H1 (cell line): ENCODE measurements at regions not wholly inside any gene's neighbourhood (a gene's known extent, or its start where the extent isn't known, plus 50 kb on each side); places are given as distances from the start of the nearest gene placed in this dataset.

ENCODE experiments used
- CTCF ChIA-PET: fragments of 300-600 bp; sonication (Branson Sonifier 250); formaldehyde crosslinking; loops from one replicate; lab custom pipeline; 2021; ENCODE audit not compliant: partially characterized antibody; lab: Charles Lee
- POLR2A ChIA-PET: fragments of 300-600 bp; sonication (Branson Sonifier 250); formaldehyde crosslinking; loops from one replicate; lab custom pipeline; 2021; ENCODE audit warnings: inconsistent platforms; ENCODE audit not compliant: partially characterized antibody; lab: Charles Lee
- DNase-seq, 2 experiments: peaks; one replicate each; pipeline versions ENCODE4 v3.0.0 to v3.0.0-alpha.2; 2010 to 2022; ENCODE audit warnings: low spot score in 2 of 2, low read depth in 1 of 2, mixed read lengths in 1 of 2
- FAIRE-seq: peaks from 2 replicates; lab custom pipeline; 2011; peaks lifted over from hg19 to GRCh38; lab: Jason Lieb, UNC
- H2AFZ ChIP-seq: 2 replicates; pipeline ENCODE4 v1.8.1; 2012; ENCODE audit warnings: low read length, inconsistent platforms
- H2AK5ac ChIP-seq: 2 replicates; pipeline ENCODE4 v1.6.1; 2013; ENCODE audit warnings: low read depth, low read length
- H2BK120ac ChIP-seq: replicated peaks from 2 replicates; pipeline ENCODE3; 2013; ENCODE audit warnings: low read depth, low read length, inconsistent platforms
- H2BK12ac ChIP-seq: 2 replicates; pipeline ENCODE4 v1.6.1; 2013; ENCODE audit warnings: low read depth, low read length
- H2BK15ac ChIP-seq: 2 replicates; pipeline ENCODE4 v1.6.1; 2013; ENCODE audit warnings: low read length
- H2BK20ac ChIP-seq: 2 replicates; pipeline ENCODE4 v1.6.1; 2013; ENCODE audit warnings: low read length
- H2BK5ac ChIP-seq: 2 replicates; pipeline ENCODE4 v1.6.1; 2013; ENCODE audit warnings: low read depth, low read length
- H3K14ac ChIP-seq: 2 replicates; pipeline ENCODE4 v1.6.1; 2013; ENCODE audit warnings: inconsistent platforms; ENCODE audit not compliant: insufficient read length
- H3K18ac ChIP-seq: 2 replicates; pipeline ENCODE4 v1.6.1; 2013; ENCODE audit warnings: low read length; ENCODE audit errors: extremely low read depth
- H3K23ac ChIP-seq: 2 replicates; pipeline ENCODE4 v1.6.1; 2013; ENCODE audit warnings: inconsistent platforms; ENCODE audit not compliant: insufficient read length
- H3K23me2 ChIP-seq: 2 replicates; pipeline ENCODE4 v1.6.1; 2013; ENCODE audit warnings: low read depth, low read length
- H3K27ac ChIP-seq: 2 replicates; pipeline ENCODE4 v1.6.1; 2011; ENCODE audit warnings: low read depth, low read length, inconsistent platforms
- H3K27me3 ChIP-seq, 4 experiments: replicated peaks in 1 of 4; 1 replicate in 1 of 4; 2 replicates in 3 of 4; pipeline versions ENCODE4 v1.6.1 to v1.8.1; 2011 to 2013; ENCODE audit warnings: low read length in 3 of 4, mild to moderate bottlenecking in 3 of 4, inconsistent platforms in 2 of 4, mixed read lengths in 2 of 4, moderate library complexity in 1 of 4; ENCODE audit not compliant: control insufficient read depth in 3 of 4, insufficient read depth in 3 of 4; ENCODE audit errors: extremely low read depth in 1 of 4
- H3K36me3 ChIP-seq, 4 experiments: 2 replicates each; pipeline versions ENCODE4 v1.6.1 to v1.8.1; 2011 to 2013; ENCODE audit warnings: mild to moderate bottlenecking in 4 of 4, low read length in 3 of 4, moderate library complexity in 2 of 4, control low read depth in 1 of 4, inconsistent platforms in 1 of 4; ENCODE audit not compliant: insufficient read depth in 4 of 4, control insufficient read depth in 2 of 4
- H3K4ac ChIP-seq: replicated peaks from 2 replicates; pipeline ENCODE3; 2013; ENCODE audit warnings: low read length, low read depth, mixed read lengths, inconsistent platforms; ENCODE audit not compliant: insufficient read length
- H3K4me1 ChIP-seq, 4 experiments: replicated peaks in 1 of 4; 1 replicate in 1 of 4; 2 replicates in 3 of 4; pipeline versions ENCODE4 v1.6.1 to v1.8.1; 2011 to 2013; ENCODE audit warnings: low read length in 3 of 4, inconsistent platforms in 2 of 4, mixed read lengths in 1 of 4; ENCODE audit not compliant: insufficient read depth in 4 of 4, control insufficient read depth in 3 of 4
- H3K4me2 ChIP-seq, 2 experiments: 2 replicates each; pipeline versions ENCODE4 v1.6.1 to v1.8.1; 2011 to 2013; ENCODE audit warnings: low read depth in 2 of 2, low read length in 2 of 2, control low read depth in 1 of 2, inconsistent platforms in 1 of 2, mild to moderate bottlenecking in 1 of 2; ENCODE audit not compliant: insufficient read depth in 1 of 2
- H3K4me3 ChIP-seq, 4 experiments: fragments of 200-600, 300-600 bp in 1 of 4; sonication (generic), shearing (Covaris generic), sonication (Bioruptor Twin) in 1 of 4; 2 replicates each; pipeline versions ENCODE4 v1.5.1 to v1.8.1; 2011 to 2016; ENCODE audit warnings: low read length in 4 of 4, low read depth in 3 of 4, control low read depth in 2 of 4, inconsistent platforms in 2 of 4, mild to moderate bottlenecking in 2 of 4, mixed read lengths in 1 of 4, moderate library complexity in 1 of 4; ENCODE audit not compliant: insufficient read depth in 2 of 4; ENCODE audit errors: extremely low read depth in 1 of 4
- H3K56ac ChIP-seq: replicated peaks from 2 replicates; pipeline ENCODE3; 2013; ENCODE audit warnings: low read depth, mild to moderate bottlenecking, mixed read lengths, low read length, inconsistent platforms; ENCODE audit not compliant: insufficient read length
- H3K79me1 ChIP-seq: 2 replicates; pipeline ENCODE4 v1.6.1; 2013; ENCODE audit warnings: low read depth, low read length, control low read depth
- H3K79me2 ChIP-seq, 2 experiments: 2 replicates each; pipeline versions ENCODE4 v1.6.1 to v1.8.1; 2012 to 2013; ENCODE audit warnings: low read length in 2 of 2, mild to moderate bottlenecking in 2 of 2, inconsistent platforms in 1 of 2; ENCODE audit not compliant: insufficient read depth in 2 of 2, control insufficient read depth in 1 of 2
- H3K9ac ChIP-seq, 4 experiments: replicated peaks in 1 of 4; 1 replicate in 1 of 4; 2 replicates in 3 of 4; pipeline versions ENCODE4 v1.6.1 to v1.8.1; 2011 to 2013; ENCODE audit warnings: low read depth in 3 of 4, low read length in 3 of 4, control low read depth in 2 of 4, mild to moderate bottlenecking in 2 of 4, moderate library complexity in 2 of 4, inconsistent platforms in 1 of 4; ENCODE audit errors: extremely low read depth in 1 of 4
- H3K9me3 ChIP-seq, 2 experiments: 2 replicates each; pipeline versions ENCODE4 v1.6.1 to v1.8.1; 2012 to 2013; ENCODE audit warnings: mild to moderate bottlenecking in 2 of 2, moderate library complexity in 2 of 2, control low read depth in 1 of 2, inconsistent platforms in 1 of 2, low read depth in 1 of 2, low read length in 1 of 2, mixed read lengths in 1 of 2; ENCODE audit not compliant: insufficient read depth in 2 of 2
- H4K20me1 ChIP-seq, 2 experiments: replicated peaks in 1 of 2; 2 replicates each; pipeline versions ENCODE3 to v1.8.1; 2011 to 2013; ENCODE audit warnings: inconsistent platforms in 2 of 2, low read length in 2 of 2, mild to moderate bottlenecking in 1 of 2; ENCODE audit not compliant: insufficient read depth in 2 of 2, control insufficient read depth in 1 of 2
- H4K5ac ChIP-seq: 2 replicates; pipeline ENCODE4 v1.6.1; 2013; ENCODE audit warnings: low read length, low read depth, mixed read lengths, inconsistent platforms; ENCODE audit not compliant: insufficient read length
- H4K8ac ChIP-seq: 2 replicates; pipeline ENCODE4 v1.8.0; 2013; ENCODE audit warnings: mild to moderate bottlenecking, moderate library complexity, low read length, inconsistent platforms; ENCODE audit not compliant: insufficient read depth; ENCODE audit errors: extremely low read depth
- H4K91ac ChIP-seq: replicated peaks from 2 replicates; pipeline ENCODE3; 2013; ENCODE audit warnings: low read length, mixed read lengths, inconsistent platforms; ENCODE audit not compliant: insufficient read length
- ASH2L ChIP-seq: fragments of 200-600, 300-600 bp; sonication (generic); IDR thresholded peaks from one replicate; pipeline ENCODE4 v1.7.1; 2017; ENCODE audit warnings: low read length
- NRF1 ChIP-seq: IDR thresholded peaks from 2 replicates; pipeline ENCODE4 v1.6.1; 2011; ENCODE audit warnings: mild to moderate bottlenecking, low read depth, low read length, improper control_type of control experiment
- POLR2AphosphoS5 ChIP-seq: IDR thresholded peaks from 2 replicates; pipeline ENCODE4 v1.6.1; 2011; ENCODE audit warnings: low read depth, low read length
- RAD21 ChIP-seq, 2 experiments: IDR thresholded peaks in 1 of 2; conservative IDR thresholded peaks in 1 of 2; 2 replicates each; pipeline ENCODE4 v1.6.1; 2011; ENCODE audit warnings: low read depth in 2 of 2, low read length in 2 of 2, improper control_type of control experiment in 1 of 2, inconsistent platforms in 1 of 2, mild to moderate bottlenecking in 1 of 2, moderate library complexity in 1 of 2
- SIX5 ChIP-seq: IDR thresholded peaks from 2 replicates; pipeline ENCODE4 v1.6.1; 2011; ENCODE audit warnings: mild to moderate bottlenecking, low read depth, low read length
- WGBS, 2 experiments: shearing (Covaris generic) in 1 of 2; methylation state at CpG; one replicate each; pipeline versions ENCODE4 v1.1.6 to v1.1.7; 2013 to 2015; ENCODE audit warnings: low lambda C conversion rate in 2 of 2, mixed read lengths in 2 of 2, inconsistent platforms in 1 of 2, low coverage in 1 of 2, missing lambda C conversion rate in 1 of 2; ENCODE audit not compliant: insufficient replicate concordance in 2 of 2, insufficient coverage in 1 of 2, insufficient read length in 1 of 2; ENCODE audit errors: extremely low coverage in 1 of 2, missing lambda C conversion rate in 1 of 2; 5-methylcytosine and 5-hydroxymethylcytosine counted together

DNA sequence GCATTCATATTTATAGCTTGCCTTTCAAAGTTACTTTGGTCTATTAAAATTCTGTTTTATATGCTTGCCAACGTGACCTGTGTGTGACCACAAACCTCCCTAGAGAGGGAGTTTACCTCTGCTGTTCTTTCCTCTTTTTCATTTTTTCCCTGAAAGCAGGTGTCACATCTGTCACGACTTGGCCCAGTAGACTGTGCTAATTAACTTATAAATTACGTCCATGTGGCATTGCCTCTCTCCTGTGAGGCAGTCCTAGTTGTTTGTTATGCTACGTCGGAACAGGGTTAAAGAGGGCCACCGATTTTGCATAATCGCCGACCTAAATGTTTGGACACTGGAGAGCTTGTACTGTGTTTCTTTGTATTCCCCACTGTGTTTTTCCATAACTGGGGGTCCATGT, 343.9 kb upstream of the FLRT2 start:
- H3K9ac ChIP-seq = no peak overlapping the region
- H2BK120ac ChIP-seq = no peak overlapping the region
- POLR2A ChIA-PET = no interaction called here
- H4K91ac ChIP-seq = no peak overlapping the region
- no peak overlapping the region for H3K27ac ChIP-seq
- no peak overlapping the region for H3K18ac ChIP-seq
- no peaks in the 10 kb centered on the region for H3K23me2 ChIP-seq
- no peak overlapping the region for H2BK20ac ChIP-seq
- H2BK15ac ChIP-seq = no peak overlapping the region
- no peaks in the 10 kb centered on the region for H3K4me1 ChIP-seq
- no peaks in the 10 kb centered on the region for H4K20me1 ChIP-seq
- no peak overlapping the region for H3K4me2 ChIP-seq
- no peaks in the 10 kb centered on the region for H3K27me3 ChIP-seq
- no peak overlapping the region for H3K56ac ChIP-seq
- TF ChIP-seq NRF1 (no peak), SIX5 (no peak), RAD21 (IDR thresholded peaks at IDR 0.05 in 1 of 2, conservative IDR thresholded peaks at IDR 0.05 in 1 of 2; ENCODE audit: low read depth in 2 of 2, low read length in 2 of 2) (no peak), ASH2L (no peak), POLR2AphosphoS5 (no peak)
- TF ChIP-seq, all 59 proteins: peak for 0
- Histone ChIP-seq H2BK12ac (no peak overlapping the region), H2BK5ac (no peak overlapping the region), H2AK5ac (no peak overlapping the region), H3K79me1 (no peaks in the 10 kb centered on the region), H4K8ac (no peak overlapping the region), H3K4ac (no peak overlapping the region), H2AFZ (no peak overlapping the region), H3K14ac (no peak overlapping the region), H4K5ac (no peak overlapping the region), H3K4me3 (no peak overlapping the region), H3K36me3 (no peaks in the 10 kb centered on the region), H3K79me2 (no peaks in the 10 kb centered on the region), H3K9me3 (no peaks in the 10 kb centered on the region), H3K23ac (no peak overlapping the region)
- FAIRE-seq (no peak), DNase-seq (no peak)
- CTCF ChIA-PET = interaction anchor here (1.0 kb wide), 1 partner anchor 9 kb away, joined by 4 read pairs; no protein-coding TSS in a partner anchor
- 91% methylated on average over 8 of the region's 8 CpGs; no CpG with 5 or more reads in 1 of the 2 experiments for WGBS, 2 experiments
